Panc1 (cell line): ENCODE measurements at regions not wholly inside any gene's neighbourhood (a gene's known extent, or its start where the extent isn't known, plus 50 kb on each side); places are given as distances from the start of the nearest gene placed in this dataset.

Experiments
- TF ChIP-seq, protein P1 (sequence below): fragments of 450-650 bp; IDR thresholded peaks from 2 replicates; pipeline ENCODE4 v1.5.1; 2017; ENCODE audit warnings: mild to moderate bottlenecking
- TF ChIP-seq, protein P2 (sequence below), 2 experiments: IDR thresholded peaks; 2 replicates each; pipeline ENCODE4 v1.6.1; 2011 to 2012; ENCODE audit warnings: low read depth in 2 of 2, control low read depth in 1 of 2, low read length in 1 of 2, mild to moderate bottlenecking in 1 of 2, moderate library complexity in 1 of 2; ENCODE audit not compliant: insufficient read depth in 1 of 2

DNA sequence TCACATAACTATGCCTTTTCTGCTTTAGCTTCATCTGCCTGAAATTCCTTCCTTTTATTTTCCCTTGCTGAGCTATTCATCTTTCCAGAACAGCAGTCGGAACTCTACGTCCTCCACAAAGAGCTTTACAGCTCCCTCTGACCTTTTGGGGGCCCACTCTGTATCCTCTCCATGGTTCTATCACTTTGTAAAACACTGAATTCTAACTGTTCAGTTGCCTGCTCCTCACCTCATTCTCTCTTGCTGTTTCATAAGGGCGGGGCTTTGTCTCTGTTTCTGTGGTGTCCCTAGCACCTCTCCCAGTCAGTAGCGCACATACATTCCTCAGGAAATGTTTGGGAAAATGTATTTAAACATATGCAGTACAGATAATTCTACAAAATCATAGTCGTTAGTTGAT lies 737.0 kb downstream of the RAB28 start:
- TF ChIP-seq, protein P1, sequence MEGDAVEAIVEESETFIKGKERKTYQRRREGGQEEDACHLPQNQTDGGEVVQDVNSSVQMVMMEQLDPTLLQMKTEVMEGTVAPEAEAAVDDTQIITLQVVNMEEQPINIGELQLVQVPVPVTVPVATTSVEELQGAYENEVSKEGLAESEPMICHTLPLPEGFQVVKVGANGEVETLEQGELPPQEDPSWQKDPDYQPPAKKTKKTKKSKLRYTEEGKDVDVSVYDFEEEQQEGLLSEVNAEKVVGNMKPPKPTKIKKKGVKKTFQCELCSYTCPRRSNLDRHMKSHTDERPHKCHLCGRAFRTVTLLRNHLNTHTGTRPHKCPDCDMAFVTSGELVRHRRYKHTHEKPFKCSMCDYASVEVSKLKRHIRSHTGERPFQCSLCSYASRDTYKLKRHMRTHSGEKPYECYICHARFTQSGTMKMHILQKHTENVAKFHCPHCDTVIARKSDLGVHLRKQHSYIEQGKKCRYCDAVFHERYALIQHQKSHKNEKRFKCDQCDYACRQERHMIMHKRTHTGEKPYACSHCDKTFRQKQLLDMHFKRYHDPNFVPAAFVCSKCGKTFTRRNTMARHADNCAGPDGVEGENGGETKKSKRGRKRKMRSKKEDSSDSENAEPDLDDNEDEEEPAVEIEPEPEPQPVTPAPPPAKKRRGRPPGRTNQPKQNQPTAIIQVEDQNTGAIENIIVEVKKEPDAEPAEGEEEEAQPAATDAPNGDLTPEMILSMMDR = no peak
- TF ChIP-seq, protein P2, sequence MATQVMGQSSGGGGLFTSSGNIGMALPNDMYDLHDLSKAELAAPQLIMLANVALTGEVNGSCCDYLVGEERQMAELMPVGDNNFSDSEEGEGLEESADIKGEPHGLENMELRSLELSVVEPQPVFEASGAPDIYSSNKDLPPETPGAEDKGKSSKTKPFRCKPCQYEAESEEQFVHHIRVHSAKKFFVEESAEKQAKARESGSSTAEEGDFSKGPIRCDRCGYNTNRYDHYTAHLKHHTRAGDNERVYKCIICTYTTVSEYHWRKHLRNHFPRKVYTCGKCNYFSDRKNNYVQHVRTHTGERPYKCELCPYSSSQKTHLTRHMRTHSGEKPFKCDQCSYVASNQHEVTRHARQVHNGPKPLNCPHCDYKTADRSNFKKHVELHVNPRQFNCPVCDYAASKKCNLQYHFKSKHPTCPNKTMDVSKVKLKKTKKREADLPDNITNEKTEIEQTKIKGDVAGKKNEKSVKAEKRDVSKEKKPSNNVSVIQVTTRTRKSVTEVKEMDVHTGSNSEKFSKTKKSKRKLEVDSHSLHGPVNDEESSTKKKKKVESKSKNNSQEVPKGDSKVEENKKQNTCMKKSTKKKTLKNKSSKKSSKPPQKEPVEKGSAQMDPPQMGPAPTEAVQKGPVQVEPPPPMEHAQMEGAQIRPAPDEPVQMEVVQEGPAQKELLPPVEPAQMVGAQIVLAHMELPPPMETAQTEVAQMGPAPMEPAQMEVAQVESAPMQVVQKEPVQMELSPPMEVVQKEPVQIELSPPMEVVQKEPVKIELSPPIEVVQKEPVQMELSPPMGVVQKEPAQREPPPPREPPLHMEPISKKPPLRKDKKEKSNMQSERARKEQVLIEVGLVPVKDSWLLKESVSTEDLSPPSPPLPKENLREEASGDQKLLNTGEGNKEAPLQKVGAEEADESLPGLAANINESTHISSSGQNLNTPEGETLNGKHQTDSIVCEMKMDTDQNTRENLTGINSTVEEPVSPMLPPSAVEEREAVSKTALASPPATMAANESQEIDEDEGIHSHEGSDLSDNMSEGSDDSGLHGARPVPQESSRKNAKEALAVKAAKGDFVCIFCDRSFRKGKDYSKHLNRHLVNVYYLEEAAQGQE (IDR thresholded peaks at IDR 0.05; ENCODE audit: insufficient read depth in 1 of 2, low read depth in 2 of 2, low read length in 1 of 2) = no peak
